ENCODE measurements at regions not wholly inside any gene's neighbourhood (a gene's known extent, or its start where the extent isn't known, plus 50 kb on each side); places are given as distances from the start of the nearest gene placed in this dataset.

- no peak for TF ChIP-seq CTCF (IDR thresholded peaks at IDR 0.05)
- no peak for TF ChIP-seq USF2 (CRISPR knock-in tag; IDR thresholded peaks at IDR 0.05)
These were observed 1733.6 kb downstream of the TP53TG3F start for GRCh38 chr16:35192993-35193392.

Data from WTC11 (cell line).